ENCODE measurements at regions not wholly inside any gene's neighbourhood (a gene's known extent, or its start where the extent isn't known, plus 50 kb on each side); places are given as distances from the start of the nearest gene placed in this dataset.

GRCh38 chr15:100803171-100803440 lies 76.5 kb upstream of the ALDH1A3 start:
- TF ChIP-seq CTCF (conservative IDR thresholded peaks at IDR 0.05; ENCODE audit: control insufficient read depth, insufficient read depth, low read depth, low read length), result no peak
- no peak overlapping the region for H3K4me3 ChIP-seq (ENCODE audit: control insufficient read depth, low read depth, low read length)
- no peak for DNase-seq (ENCODE audit: low read depth)

DNA sequence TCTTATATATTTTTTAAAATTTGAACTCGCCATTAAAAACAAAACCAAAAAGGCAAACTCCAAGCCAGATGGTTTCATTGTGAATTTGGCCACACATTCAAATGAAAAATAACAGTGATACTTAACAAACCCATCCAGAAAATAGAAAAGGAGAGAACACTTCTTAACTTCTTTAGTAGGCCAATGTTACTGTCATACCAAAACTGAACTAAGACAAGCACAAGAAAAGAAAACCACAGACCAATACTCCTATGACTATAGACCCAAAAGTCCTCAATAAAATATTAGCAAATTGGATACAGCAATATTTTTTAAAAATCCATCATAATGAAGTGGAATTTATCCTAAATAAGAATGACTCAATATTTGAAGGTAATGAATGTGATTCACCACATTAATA lies 73.5 kb upstream of the ALDH1A3 start:
- H3K4me3 ChIP-seq (ENCODE audit: control insufficient read depth, low read depth, low read length), result no peak overlapping the region
- TF ChIP-seq CTCF (conservative IDR thresholded peaks at IDR 0.05; ENCODE audit: control insufficient read depth, insufficient read depth, low read depth, low read length), result no peak
- DNase-seq (ENCODE audit: low read depth), result no peak

- DNase-seq (ENCODE audit: low read depth), result no peak
- TF ChIP-seq CTCF (conservative IDR thresholded peaks at IDR 0.05; ENCODE audit: control insufficient read depth, insufficient read depth, low read depth, low read length), result no peak
- H3K4me3 ChIP-seq (ENCODE audit: control insufficient read depth, low read depth, low read length), result no peak overlapping the region
These were observed 72.6 kb upstream of the ALDH1A3 start for GRCh38 chr15:100807028-100807427.

DNA sequence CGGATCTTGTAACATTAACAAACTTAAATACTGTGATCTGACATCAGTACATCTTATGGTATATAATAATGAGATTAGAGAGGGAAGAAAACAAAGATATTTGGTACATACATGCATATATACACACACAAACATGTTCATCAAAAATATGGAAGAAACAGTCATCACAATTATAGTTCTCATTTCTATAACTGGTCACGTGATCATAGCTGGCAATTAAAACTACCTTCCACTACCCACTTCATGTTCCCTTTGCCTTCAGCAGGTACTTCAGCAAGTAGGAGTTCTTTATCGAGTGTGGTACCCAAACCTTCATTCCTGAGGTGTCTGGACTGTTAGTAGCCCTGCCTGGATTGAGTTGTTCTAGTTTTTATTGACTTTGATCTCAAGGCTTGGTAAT lies 70.9 kb upstream of the ALDH1A3 start:
- no peak overlapping the region for H3K4me3 ChIP-seq (ENCODE audit: control insufficient read depth, low read depth, low read length)
- no peak for DNase-seq (ENCODE audit: low read depth)
- TF ChIP-seq CTCF (conservative IDR thresholded peaks at IDR 0.05; ENCODE audit: control insufficient read depth, insufficient read depth, low read depth, low read length), result no peak

GRCh38 chr15:100809151-100809550 lies 70.5 kb upstream of the ALDH1A3 start:
- peak; percentile 15 for DNase-seq (ENCODE audit: low read depth)
- TF ChIP-seq CTCF (conservative IDR thresholded peaks at IDR 0.05; ENCODE audit: control insufficient read depth, insufficient read depth, low read depth, low read length), result no peak

DNA sequence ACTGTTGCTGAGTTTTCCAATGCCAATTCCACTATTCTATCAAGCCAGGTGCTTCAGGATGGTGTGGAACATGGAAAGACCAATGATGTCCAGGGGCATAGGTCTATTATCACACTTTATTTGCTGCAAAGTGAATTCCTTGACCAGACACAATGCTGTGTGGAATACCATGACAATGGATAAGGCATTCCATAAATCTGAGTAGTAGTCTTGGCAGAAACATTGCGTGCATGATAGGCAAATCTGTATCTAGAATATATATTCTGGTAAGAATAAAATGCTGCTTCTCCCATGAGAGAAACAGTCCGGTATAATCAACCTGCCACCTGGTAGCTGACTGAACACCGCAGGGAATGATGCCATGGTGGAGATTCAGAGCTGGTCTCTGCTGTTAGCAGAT lies 70.0 kb upstream of the ALDH1A3 start:
- no peak for TF ChIP-seq CTCF (conservative IDR thresholded peaks at IDR 0.05; ENCODE audit: control insufficient read depth, insufficient read depth, low read depth, low read length)
- DNase-seq (ENCODE audit: low read depth), result no peak
- no peak overlapping the region for H3K4me3 ChIP-seq (ENCODE audit: control insufficient read depth, low read depth, low read length)

More at GRCh38 chr15:100809151-100809550, 70.5 kb upstream of the ALDH1A3 start:
- no peak overlapping the region for H3K4me3 ChIP-seq (ENCODE audit: control insufficient read depth, low read depth, low read length)

GRCh38 chr15:100810229-100810628 lies 69.4 kb upstream of the ALDH1A3 start:
- H3K4me3 ChIP-seq (ENCODE audit: control insufficient read depth, low read depth, low read length), result no peak overlapping the region
- DNase-seq (ENCODE audit: low read depth), result no peak
- TF ChIP-seq CTCF (conservative IDR thresholded peaks at IDR 0.05; ENCODE audit: control insufficient read depth, insufficient read depth, low read depth, low read length), result no peak

Measured in fibroblast of mammary gland (primary cell).